ENCODE measurements at regions not wholly inside any gene's neighbourhood (a gene's known extent, or its start where the extent isn't known, plus 50 kb on each side); places are given as distances from the start of the nearest gene placed in this dataset.
"Not testable (repeated sequence)": the region's sequence is repeated elsewhere in the genome, so short reads cannot be mapped to it uniquely, and the experiment has no call there.

GRCh38 chr2:128641421-128642080 lies 322.9 kb upstream of the HS6ST1 start:
- no peak for DNase-seq

- DNase-seq, result no peak
These were observed 323.6 kb upstream of the HS6ST1 start for GRCh38 chr2:128642316-128642715.

GRCh38 chr2:128642821-128643220 lies 324.2 kb upstream of the HS6ST1 start:
- no peak for DNase-seq

- DNase-seq, result no peak
These were observed 324.8 kb upstream of the HS6ST1 start for GRCh38 chr2:128643221-128644065.

- no peak for DNase-seq
These were observed 325.5 kb upstream of the HS6ST1 start for GRCh38 chr2:128644156-128644555.

- no peak for DNase-seq
These were observed 326.1 kb upstream of the HS6ST1 start for GRCh38 chr2:128644718-128645256.

- DNase-seq, result no peak
These were observed 327.0 kb upstream of the HS6ST1 start for GRCh38 chr2:128645631-128646030.

- DNase-seq, result no peak
These were observed 327.4 kb upstream of the HS6ST1 start for GRCh38 chr2:128646091-128646490.

GRCh38 chr2:128646691-128647090 lies 328.0 kb upstream of the HS6ST1 start:
- no peak for DNase-seq

GRCh38 chr2:128651000-128651399 lies 332.3 kb upstream of the HS6ST1 start:
- no peak for DNase-seq

GRCh38 chr2:128654408-128654807 lies 335.7 kb upstream of the HS6ST1 start:
- no peak for DNase-seq

- no peak for DNase-seq
These were observed 342.2 kb upstream of the HS6ST1 start for GRCh38 chr2:128660836-128661235.

GRCh38 chr2:128661311-128661710 lies 342.6 kb upstream of the HS6ST1 start:
- DNase-seq, result no peak

- no peak for DNase-seq
These were observed 343.4 kb upstream of the HS6ST1 start for GRCh38 chr2:128662051-128662471.

GRCh38 chr2:128663371-128664050 lies 344.8 kb upstream of the HS6ST1 start:
- no peak for DNase-seq

GRCh38 chr2:128664499-128664971 lies 345.9 kb upstream of the HS6ST1 start:
- no peak for DNase-seq

- DNase-seq, result no peak
These were observed 346.4 kb upstream of the HS6ST1 start for GRCh38 chr2:128665113-128665512.

GRCh38 chr2:128666596-128666995 lies 347.9 kb upstream of the HS6ST1 start:
- DNase-seq, result no peak

- no peak for DNase-seq
These were observed 348.7 kb upstream of the HS6ST1 start for GRCh38 chr2:128667391-128667790.

- no peak for DNase-seq
These were observed 350.3 kb upstream of the HS6ST1 start for GRCh38 chr2:128668946-128669345.

- no peak for DNase-seq
These were observed 351.4 kb upstream of the HS6ST1 start for GRCh38 chr2:128670066-128670465.

GRCh38 chr2:128671981-128672757 lies 353.5 kb upstream of the HS6ST1 start:
- not testable (repeated sequence) for DNase-seq

All from DMS153 (cell line).